Ovary (tissue), 3 donors: ENCODE measurements at regions not wholly inside any gene's neighbourhood (a gene's known extent, or its start where the extent isn't known, plus 50 kb on each side); places are given as distances from the start of the nearest gene placed in this dataset.

ENCODE experiments used
- EP300 ChIP-seq: sonication (generic); formaldehyde crosslinking; IDR thresholded peaks from one replicate; pipeline ENCODE4 v1.6.1; 2017; ENCODE audit warnings: antibody characterized with exemption
- TF ChIP-seq, protein P1 (sequence below), 3 donors: fragments of 450-650 bp in 2 of 3; fragments of 200-600 bp in 1 of 3; IDR thresholded peaks; one replicate each; pipeline versions ENCODE4 v1.5.1 to v1.8.0; 2016 to 2022; ENCODE audit warnings: antibody characterized with exemption in 3 of 3, mild to moderate bottlenecking in 1 of 3
- donor health status: DM: no; HTN: no; CAD: no.

DNA sequence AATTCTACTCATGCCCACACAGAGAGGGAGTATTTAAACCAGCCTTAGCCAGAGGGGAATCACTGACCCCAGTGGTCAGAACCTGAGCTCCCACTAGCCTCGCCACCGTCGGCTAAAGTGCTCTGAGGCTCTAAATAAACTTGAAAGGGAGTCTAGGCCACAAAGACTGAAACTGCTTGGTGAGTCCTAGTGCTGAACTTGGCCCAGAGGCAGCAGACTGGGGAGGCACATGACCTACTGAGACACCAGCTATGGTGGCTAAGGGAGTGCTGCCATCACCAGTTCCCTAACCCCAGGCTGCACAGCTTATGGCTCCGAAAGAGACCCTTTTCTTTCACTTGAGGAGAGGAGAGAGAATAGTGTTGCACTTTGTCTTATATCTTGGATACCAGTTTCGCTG is 1542.8 kb downstream of the KCNT2 start:
- TF ChIP-seq, protein P1, sequence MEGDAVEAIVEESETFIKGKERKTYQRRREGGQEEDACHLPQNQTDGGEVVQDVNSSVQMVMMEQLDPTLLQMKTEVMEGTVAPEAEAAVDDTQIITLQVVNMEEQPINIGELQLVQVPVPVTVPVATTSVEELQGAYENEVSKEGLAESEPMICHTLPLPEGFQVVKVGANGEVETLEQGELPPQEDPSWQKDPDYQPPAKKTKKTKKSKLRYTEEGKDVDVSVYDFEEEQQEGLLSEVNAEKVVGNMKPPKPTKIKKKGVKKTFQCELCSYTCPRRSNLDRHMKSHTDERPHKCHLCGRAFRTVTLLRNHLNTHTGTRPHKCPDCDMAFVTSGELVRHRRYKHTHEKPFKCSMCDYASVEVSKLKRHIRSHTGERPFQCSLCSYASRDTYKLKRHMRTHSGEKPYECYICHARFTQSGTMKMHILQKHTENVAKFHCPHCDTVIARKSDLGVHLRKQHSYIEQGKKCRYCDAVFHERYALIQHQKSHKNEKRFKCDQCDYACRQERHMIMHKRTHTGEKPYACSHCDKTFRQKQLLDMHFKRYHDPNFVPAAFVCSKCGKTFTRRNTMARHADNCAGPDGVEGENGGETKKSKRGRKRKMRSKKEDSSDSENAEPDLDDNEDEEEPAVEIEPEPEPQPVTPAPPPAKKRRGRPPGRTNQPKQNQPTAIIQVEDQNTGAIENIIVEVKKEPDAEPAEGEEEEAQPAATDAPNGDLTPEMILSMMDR (IDR thresholded peaks at IDR 0.05) = no peak
- no peak for TF ChIP-seq EP300
